Spinal cord (tissue), 9 donors: ENCODE measurements at regions not wholly inside any gene's neighbourhood (a gene's known extent, or its start where the extent isn't known, plus 50 kb on each side); places are given as distances from the start of the nearest gene placed in this dataset.
"Not testable (repeated sequence)": the region's sequence is repeated elsewhere in the genome, so short reads cannot be mapped to it uniquely, and the experiment has no call there.

Experiments
- DNase-seq, 6 donors: peaks; one replicate each; pipeline versions ENCODE4 v3.0.0 to v3.0.0-alpha.2; 2013 to 2015; ENCODE audit warnings: low spot score in 6 of 6, low read depth in 4 of 6
- H3K27ac ChIP-seq: one replicate; pipeline ENCODE4 v1.5.1; 2013; ENCODE audit warnings: low read depth, low read length, control low read depth
- H3K27me3 ChIP-seq: one replicate; pipeline ENCODE4 v1.6.1; 2013; ENCODE audit warnings: low read length; ENCODE audit not compliant: control insufficient read depth, insufficient read depth
- H3K36me3 ChIP-seq: one replicate; pipeline ENCODE4 v1.6.1; 2013; ENCODE audit warnings: low read length; ENCODE audit not compliant: control insufficient read depth, insufficient read depth
- H3K4me1 ChIP-seq: one replicate; pipeline ENCODE4 v1.6.1; 2013; ENCODE audit warnings: low read length; ENCODE audit not compliant: control insufficient read depth, insufficient read depth
- H3K4me3 ChIP-seq: one replicate; pipeline ENCODE4 v1.5.1; 2013; ENCODE audit warnings: low read depth, low read length, control low read depth
- H3K9me3 ChIP-seq: one replicate; pipeline ENCODE4 v1.6.1; 2013; ENCODE audit warnings: low read length; ENCODE audit not compliant: control insufficient read depth, insufficient read depth
- whole genome bisulfite sequencing: methylation state at CpG from one replicate; pipeline ENCODE4 v1.1.5; 2013; ENCODE audit warnings: missing lambda C conversion rate; ENCODE audit not compliant: insufficient coverage; 5-methylcytosine and 5-hydroxymethylcytosine counted together
- donor health status: healthy.

GRCh38 chr1:232134365-232134764 lies 495.6 kb downstream of the SIPA1L2 start:
- no peaks in the 10 kb centered on the region for H3K36me3 ChIP-seq
- no peak overlapping the region for H3K4me3 ChIP-seq
- H3K4me1 ChIP-seq: no peaks in the 10 kb centered on the region
- H3K9me3 ChIP-seq: peaks cover 7% of the 10 kb centered on the region
- DNase-seq: no peak
- no peaks in the 10 kb centered on the region for H3K27me3 ChIP-seq
- WGBS: 83% methylated on average over 1 of the region's 2 CpGs
- H3K27ac ChIP-seq: no peak overlapping the region

- H3K27ac ChIP-seq: no peak overlapping the region
- H3K9me3 ChIP-seq: peaks cover 7% of the 10 kb centered on the region
- WGBS: 40% methylated on average over 1 of the region's 1 CpG
- no peaks in the 10 kb centered on the region for H3K27me3 ChIP-seq
- H3K4me1 ChIP-seq: no peaks in the 10 kb centered on the region
- H3K36me3 ChIP-seq: no peaks in the 10 kb centered on the region
- DNase-seq: peak in 1 of 6 donors; percentile 12
- H3K4me3 ChIP-seq: no peak overlapping the region
Observed at GRCh38 chr1:232132572-232132971, 497.4 kb downstream of the SIPA1L2 start.

GRCh38 chr1:232131715-232132391 lies 498.1 kb downstream of the SIPA1L2 start:
- H3K27ac ChIP-seq: no peak overlapping the region
- DNase-seq: no peak
- WGBS: no CpG with 5 or more reads among the region's 1 CpG
- no peaks in the 10 kb centered on the region for H3K4me1 ChIP-seq
- H3K36me3 ChIP-seq: no peaks in the 10 kb centered on the region
- peaks cover 7% of the 10 kb centered on the region for H3K9me3 ChIP-seq
- no peaks in the 10 kb centered on the region for H3K27me3 ChIP-seq
- H3K4me3 ChIP-seq: no peak overlapping the region

GRCh38 chr1:232130815-232131480 lies 499.0 kb downstream of the SIPA1L2 start:
- Histone ChIP-seq H3K27ac (no peak overlapping the region), H3K9me3 (peaks cover 7% of the 10 kb centered on the region), H3K4me1 (no peaks in the 10 kb centered on the region), H3K36me3 (no peaks in the 10 kb centered on the region), H3K4me3 (no peak overlapping the region), H3K27me3 (no peaks in the 10 kb centered on the region)
- no peak for DNase-seq
- 67% methylated on average over 3 of the region's 4 CpGs for WGBS

- WGBS: no CpG with 5 or more reads among the region's 2 CpGs
Observed at GRCh38 chr1:232127190-232127589, 500.6 kb downstream of the DISC1 start.

GRCh38 chr1:232123775-232124659 lies 497.4 kb downstream of the DISC1 start:
- no peak overlapping the region for H3K27ac ChIP-seq
- H3K36me3 ChIP-seq: no peaks in the 10 kb centered on the region
- no peaks in the 10 kb centered on the region for H3K27me3 ChIP-seq
- DNase-seq: no peak
- no peaks in the 10 kb centered on the region for H3K4me1 ChIP-seq
- 79% methylated on average over 6 of the region's 9 CpGs for WGBS
- H3K4me3 ChIP-seq: no peak overlapping the region
- H3K9me3 ChIP-seq: no peaks in the 10 kb centered on the region

More at GRCh38 chr1:232127190-232127589, 500.6 kb downstream of the DISC1 start:
- Histone ChIP-seq H3K27ac (no peak overlapping the region), H3K27me3 (no peaks in the 10 kb centered on the region), H3K36me3 (no peaks in the 10 kb centered on the region), H3K9me3 (peaks cover 7% of the 10 kb centered on the region), H3K4me3 (no peak overlapping the region), H3K4me1 (no peaks in the 10 kb centered on the region)
- DNase-seq: no peak

GRCh38 chr1:232117903-232118302 lies 491.3 kb downstream of the DISC1 start:
- not testable (repeated sequence) for DNase-seq

GRCh38 chr1:232114985-232115384 lies 488.4 kb downstream of the DISC1 start:
- Histone ChIP-seq H3K36me3 (no peaks in the 10 kb centered on the region), H3K4me1 (peaks cover 5% of the 10 kb centered on the region)
- no peak for DNase-seq

More at GRCh38 chr1:232117903-232118302, 491.3 kb downstream of the DISC1 start:
- not testable (repeated sequence) for H3K9me3 ChIP-seq, H3K4me1 ChIP-seq, H3K4me3 ChIP-seq, H3K36me3 ChIP-seq, H3K27me3 ChIP-seq, H3K27ac ChIP-seq
- 92% methylated on average over 2 of the region's 4 CpGs for WGBS

GRCh38 chr1:232112076-232112475 lies 485.5 kb downstream of the DISC1 start:
- H3K36me3 ChIP-seq: no peaks in the 10 kb centered on the region
- no peak for DNase-seq
- H3K9me3 ChIP-seq: peaks cover 1% of the 10 kb centered on the region
- H3K27me3 ChIP-seq: no peaks in the 10 kb centered on the region
- H3K27ac ChIP-seq: no peak overlapping the region
- peaks cover 5% of the 10 kb centered on the region for H3K4me1 ChIP-seq
- no peak overlapping the region for H3K4me3 ChIP-seq

More at GRCh38 chr1:232114985-232115384, 488.4 kb downstream of the DISC1 start:
- Histone ChIP-seq H3K27ac (no peak overlapping the region), H3K9me3 (peaks cover 1% of the 10 kb centered on the region), H3K27me3 (no peaks in the 10 kb centered on the region), H3K4me3 (no peak overlapping the region)
